Gastroesophageal sphincter (tissue), 3 donors: ENCODE measurements at regions not wholly inside any gene's neighbourhood (a gene's known extent, or its start where the extent isn't known, plus 50 kb on each side); places are given as distances from the start of the nearest gene placed in this dataset.

ENCODE experiments used
- CTCF ChIP-seq, 4 experiments: fragments of 200-600 bp in 2 of 4; fragments of 450-650 bp in 2 of 4; sonication (generic) in 1 of 4; IDR thresholded peaks; one replicate each; pipeline ENCODE4 v1.5.1; 2017 to 2019; ENCODE audit warnings: antibody characterized with exemption in 4 of 4, mild to moderate bottlenecking in 2 of 4, moderate library complexity in 2 of 4
- EP300 ChIP-seq: sonication (generic); formaldehyde crosslinking; IDR thresholded peaks from one replicate; pipeline ENCODE4 v1.6.1; 2017; ENCODE audit warnings: antibody characterized with exemption, mild to moderate bottlenecking
- POLR2A ChIP-seq, 2 donors: fragments of 450-650 bp; IDR thresholded peaks; one replicate each; pipeline ENCODE4 v1.6.1; 2017; ENCODE audit warnings: antibody characterized with exemption in 2 of 2, mild to moderate bottlenecking in 2 of 2, moderate library complexity in 1 of 2
- POLR2AphosphoS5 ChIP-seq: sonication (generic); formaldehyde crosslinking; IDR thresholded peaks from one replicate; pipeline ENCODE4 v1.6.1; 2017; ENCODE audit warnings: antibody characterized with exemption

- TF ChIP-seq CTCF (IDR thresholded peaks at IDR 0.05) (no peak), POLR2A (IDR thresholded peaks at IDR 0.05) (no peak), EP300 (no peak), POLR2AphosphoS5 (no peak)
Measured at GRCh38 chr6:77986380-77987034, 333.7 kb downstream of the MEI4 start.
